ENCODE measurements at regions not wholly inside any gene's neighbourhood (a gene's known extent, or its start where the extent isn't known, plus 50 kb on each side); places are given as distances from the start of the nearest gene placed in this dataset.

- TF ChIP-seq POLR2A (IDR thresholded peaks at IDR 0.05) (no peak), POLR2AphosphoS5 (IDR thresholded peaks at IDR 0.05) (no peak), CTCF (IDR thresholded peaks at IDR 0.05) (no peak)
Observed at GRCh38 chr9:90967145-90967538, 165.5 kb downstream of the SYK start.

Measured in breast epithelium (tissue), 3 donors.